ENCODE measurements at regions not wholly inside any gene's neighbourhood (a gene's known extent, or its start where the extent isn't known, plus 50 kb on each side); places are given as distances from the start of the nearest gene placed in this dataset.

DNA sequence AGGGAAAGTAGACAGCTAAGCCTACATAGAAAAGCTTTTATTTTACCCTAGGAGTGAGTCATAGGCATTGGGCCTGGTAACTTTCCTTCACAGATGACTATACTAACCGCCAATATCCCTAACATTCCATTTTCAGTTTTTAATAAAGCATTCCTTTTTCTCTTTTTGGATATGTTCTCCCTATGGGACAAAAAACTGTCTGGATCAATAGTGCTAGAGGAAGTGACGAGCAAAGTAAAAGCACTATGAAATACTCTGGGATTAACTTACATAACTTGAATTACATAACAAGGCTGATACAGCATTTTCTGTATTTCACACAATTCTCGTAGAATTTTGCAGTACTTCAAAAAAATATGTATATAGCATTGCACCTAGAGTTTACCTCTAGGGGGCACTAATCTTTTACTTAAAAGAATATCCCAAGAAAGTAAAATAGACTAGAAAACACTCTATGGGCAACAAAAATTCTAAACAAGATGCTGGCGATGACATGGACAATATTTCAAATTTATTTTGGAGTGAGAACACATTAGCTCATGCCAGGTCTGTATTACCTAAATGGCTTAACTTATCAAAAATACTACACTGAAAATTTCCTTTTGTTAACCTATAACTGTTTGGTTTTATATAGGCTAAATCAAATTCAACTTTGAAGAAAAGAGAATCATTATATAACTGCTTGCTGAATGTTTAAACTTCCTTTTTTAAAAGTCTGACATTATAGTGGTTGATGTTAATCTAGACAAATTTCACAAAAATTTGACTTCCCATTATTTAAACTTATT lies 66.3 kb upstream of the DST start:
- Histone ChIP-seq H3K36me3 (no peaks in the 10 kb centered on the region), H3K9me3 (no peaks in the 10 kb centered on the region), H3K27me3 (no peaks in the 10 kb centered on the region), H3K4me1 (peaks cover 0 to 24% of the 10 kb centered on the region in 2 donors), H3K27ac (peak overlapping the region in 1 of 2 donors; percentile 13), H3K4me3 (no peak overlapping the region)
- DNase-seq (ENCODE audit: low spot score), result no peak
- TF ChIP-seq, protein P1, sequence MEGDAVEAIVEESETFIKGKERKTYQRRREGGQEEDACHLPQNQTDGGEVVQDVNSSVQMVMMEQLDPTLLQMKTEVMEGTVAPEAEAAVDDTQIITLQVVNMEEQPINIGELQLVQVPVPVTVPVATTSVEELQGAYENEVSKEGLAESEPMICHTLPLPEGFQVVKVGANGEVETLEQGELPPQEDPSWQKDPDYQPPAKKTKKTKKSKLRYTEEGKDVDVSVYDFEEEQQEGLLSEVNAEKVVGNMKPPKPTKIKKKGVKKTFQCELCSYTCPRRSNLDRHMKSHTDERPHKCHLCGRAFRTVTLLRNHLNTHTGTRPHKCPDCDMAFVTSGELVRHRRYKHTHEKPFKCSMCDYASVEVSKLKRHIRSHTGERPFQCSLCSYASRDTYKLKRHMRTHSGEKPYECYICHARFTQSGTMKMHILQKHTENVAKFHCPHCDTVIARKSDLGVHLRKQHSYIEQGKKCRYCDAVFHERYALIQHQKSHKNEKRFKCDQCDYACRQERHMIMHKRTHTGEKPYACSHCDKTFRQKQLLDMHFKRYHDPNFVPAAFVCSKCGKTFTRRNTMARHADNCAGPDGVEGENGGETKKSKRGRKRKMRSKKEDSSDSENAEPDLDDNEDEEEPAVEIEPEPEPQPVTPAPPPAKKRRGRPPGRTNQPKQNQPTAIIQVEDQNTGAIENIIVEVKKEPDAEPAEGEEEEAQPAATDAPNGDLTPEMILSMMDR (IDR thresholded peaks at IDR 0.05), result peak; percentile 31 to 76

DNA sequence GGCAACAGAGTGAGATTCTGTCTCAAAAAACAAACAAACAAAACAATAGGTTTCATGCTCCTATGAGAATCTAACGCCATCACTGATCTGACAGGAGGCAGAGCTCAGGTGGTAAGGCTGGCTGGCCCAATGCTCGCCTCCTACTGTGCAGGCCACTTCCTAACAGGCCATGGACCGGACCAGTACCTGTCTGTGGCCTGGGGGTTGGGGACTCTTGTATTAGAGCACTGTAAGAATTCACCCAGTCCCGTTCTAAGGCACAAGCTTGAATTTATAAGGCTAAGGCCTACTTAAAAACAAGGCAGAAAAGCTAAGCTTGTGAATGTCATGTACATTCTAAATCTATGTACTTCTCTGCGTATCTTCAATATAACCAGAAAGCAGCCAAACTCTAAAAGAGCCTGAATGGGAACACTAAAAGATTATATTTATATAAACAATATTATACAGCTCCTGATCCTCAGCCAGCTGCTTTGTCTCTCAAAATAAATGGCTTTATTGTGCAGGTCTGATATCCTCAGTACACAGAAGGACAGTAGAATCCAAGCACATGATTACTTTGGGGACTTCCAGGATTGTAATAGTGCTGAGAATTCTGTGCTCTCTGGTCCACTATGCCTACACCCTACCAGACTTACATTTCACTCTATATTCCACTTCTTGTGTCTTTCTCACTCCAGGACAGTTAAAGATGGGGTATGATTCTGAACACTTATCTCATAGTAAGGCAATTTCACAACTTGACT lies 64.5 kb upstream of the DST start:
- Histone ChIP-seq H3K36me3 (no peaks in the 10 kb centered on the region), H3K4me1 (peaks cover 0 to 11% of the 10 kb centered on the region in 2 donors), H3K9me3 (no peaks in the 10 kb centered on the region), H3K4me3 (no peak overlapping the region), H3K27me3 (no peaks in the 10 kb centered on the region), H3K27ac (peak overlapping the region in 1 of 2 donors; percentile 15)
- no peak for DNase-seq (ENCODE audit: low spot score)
- TF ChIP-seq, protein P1 (IDR thresholded peaks at IDR 0.05), result no peak

DNA sequence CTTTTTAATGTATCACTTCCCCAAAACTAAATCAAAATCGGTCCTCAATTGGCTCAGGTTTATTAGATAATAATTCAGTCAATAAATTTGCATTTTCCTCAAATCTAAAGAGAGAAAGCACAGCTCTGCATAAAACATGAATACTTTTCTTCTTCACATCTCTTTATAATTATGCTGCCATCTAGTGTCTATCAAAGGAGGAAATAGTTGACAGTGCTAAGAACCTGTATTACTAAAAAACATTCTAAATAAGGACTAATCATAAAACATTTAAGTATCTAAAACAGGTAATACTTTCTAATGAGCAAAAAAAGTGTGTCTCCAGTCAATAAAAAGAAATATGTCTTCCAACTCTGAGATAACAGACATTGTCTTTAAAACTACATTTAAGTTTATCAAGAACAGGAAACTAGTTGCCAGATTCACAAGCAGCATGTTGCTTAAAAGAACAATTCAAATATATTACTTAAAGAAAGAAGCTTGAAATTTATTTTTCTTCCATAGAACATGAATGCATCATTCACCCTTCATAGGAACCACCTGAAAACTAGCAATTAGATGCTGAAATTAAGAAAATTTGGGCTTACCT lies 56.5 kb upstream of the DST start:
- TF ChIP-seq, protein P1 (IDR thresholded peaks at IDR 0.05), result peak; percentile 55 to 71

DNA sequence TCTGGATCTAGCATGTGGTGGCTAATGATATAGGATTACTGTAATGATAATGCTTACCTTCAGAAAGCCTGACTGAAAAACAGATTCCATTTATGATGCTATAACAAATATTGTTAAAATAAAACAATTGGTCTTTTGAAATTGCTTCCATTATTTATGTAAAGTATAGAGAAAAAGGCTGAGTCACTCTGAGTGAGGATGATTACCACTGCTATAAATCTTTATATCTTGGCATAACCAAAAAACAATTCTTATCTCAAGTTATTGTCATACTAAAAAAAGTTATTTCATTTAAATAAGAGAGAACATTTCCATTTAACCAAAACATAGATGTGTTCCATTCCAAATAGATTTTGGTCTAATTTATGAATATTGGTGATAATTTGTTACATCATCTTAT lies 53.0 kb upstream of the DST start:
- DNase-seq (ENCODE audit: low spot score), result no peak
- no peak overlapping the region for H3K27ac ChIP-seq
- TF ChIP-seq, protein P1 (IDR thresholded peaks at IDR 0.05), result no peak
- no peaks in the 10 kb centered on the region for H3K36me3 ChIP-seq
- peaks cover 0 to 25% of the 10 kb centered on the region in 2 donors for H3K4me1 ChIP-seq
- H3K27me3 ChIP-seq, result no peaks in the 10 kb centered on the region
- H3K4me3 ChIP-seq, result no peak overlapping the region
- H3K9me3 ChIP-seq, result no peaks in the 10 kb centered on the region

More for the DNA sequence above, 56.5 kb upstream of the DST start:
- Histone ChIP-seq H3K27me3 (no peaks in the 10 kb centered on the region), H3K9me3 (no peaks in the 10 kb centered on the region), H3K4me1 (peaks cover 0 to under 1% of the 10 kb centered on the region in 2 donors), H3K36me3 (no peaks in the 10 kb centered on the region), H3K27ac (no peak overlapping the region), H3K4me3 (no peak overlapping the region)
- DNase-seq (ENCODE audit: low spot score), result no peak

DNA sequence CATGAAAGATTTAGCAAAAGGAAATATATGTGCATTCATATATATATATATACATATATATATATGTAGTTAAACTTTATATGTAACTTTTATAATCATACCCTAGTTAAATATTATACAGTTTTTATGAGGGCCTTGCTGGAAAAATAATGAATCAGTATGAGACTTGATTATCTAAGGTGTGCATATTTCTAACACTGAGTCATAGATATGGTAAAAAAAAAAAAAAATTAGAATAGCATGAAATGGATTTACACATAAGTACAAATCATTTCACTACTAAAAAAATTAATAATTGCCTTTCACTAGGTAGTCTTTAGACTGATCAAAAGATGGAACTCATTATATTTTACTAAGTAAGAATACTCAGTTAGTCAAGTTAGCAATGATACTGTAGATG lies 51.3 kb upstream of the DST start:
- TF ChIP-seq, protein P1 (IDR thresholded peaks at IDR 0.05), result no peak
- Histone ChIP-seq H3K4me1 (peaks cover 0 to 42% of the 10 kb centered on the region in 2 donors), H3K9me3 (no peaks in the 10 kb centered on the region), H3K27ac (peak overlapping the region; percentile 81 to 93), H3K27me3 (no peaks in the 10 kb centered on the region), H3K4me3 (no peak overlapping the region), H3K36me3 (no peaks in the 10 kb centered on the region)
- no peak for DNase-seq (ENCODE audit: low spot score)

All from right atrium auricular region (tissue), 2 donors.